Right ventricle myocardium superior (tissue), 1 donor: ENCODE measurements at regions not wholly inside any gene's neighbourhood (a gene's known extent, or its start where the extent isn't known, plus 50 kb on each side); places are given as distances from the start of the nearest gene placed in this dataset.
A peak's percentile ranks its signal among the peaks of the same experiment; 100 is the strongest.

ENCODE experiments used
- ATAC-seq: fragments of 200-7000 bp; cut with Tn5 transposase; one replicate; pipeline ENCODE4 v1.9.1; 2020; ENCODE audit warnings: mild to moderate bottlenecking; ENCODE audit not compliant: poor library complexity
- DNase-seq: peaks from one replicate; pipeline ENCODE4 v3.0.0-alpha.2; 2020
- intact Hi-C: fragments of 100-400 bp; cut with DNase I; formaldehyde crosslinking; loops from one replicate; pipeline ENCODE4 v1.11.2; 2022
- donor health status: DM: no; HTN: yes; CAD: no; lungs with severe emphysema.

DNA sequence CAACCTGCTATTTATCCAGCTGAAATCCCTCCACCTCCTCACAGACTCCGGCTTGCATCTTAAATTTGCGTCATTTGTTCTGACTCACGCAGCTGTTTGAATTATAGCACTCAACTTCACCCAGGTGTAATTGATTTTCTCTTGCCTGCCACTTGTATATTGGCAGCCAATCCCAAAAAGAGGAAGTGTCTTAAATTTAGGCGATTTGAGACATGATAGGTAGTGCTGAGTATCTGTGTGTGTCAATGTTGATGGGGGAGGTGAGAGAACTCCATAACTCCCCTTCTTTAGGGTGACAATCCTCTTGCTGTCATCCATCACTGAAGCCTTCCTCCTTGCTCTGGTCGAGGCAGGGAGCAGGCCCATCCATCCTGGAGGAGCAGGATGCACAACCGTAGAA, 77.2 kb upstream of the TPRG1 start:
- no peak for ATAC-seq
- DNase-seq = no peak
- intact Hi-C loops = no loop called here

- intact Hi-C loops = no loop called here
- ATAC-seq = no peak
- DNase-seq = no peak
These were observed 75.7 kb upstream of the TPRG1 start for GRCh38 chr3:189096092-189096491.

DNA sequence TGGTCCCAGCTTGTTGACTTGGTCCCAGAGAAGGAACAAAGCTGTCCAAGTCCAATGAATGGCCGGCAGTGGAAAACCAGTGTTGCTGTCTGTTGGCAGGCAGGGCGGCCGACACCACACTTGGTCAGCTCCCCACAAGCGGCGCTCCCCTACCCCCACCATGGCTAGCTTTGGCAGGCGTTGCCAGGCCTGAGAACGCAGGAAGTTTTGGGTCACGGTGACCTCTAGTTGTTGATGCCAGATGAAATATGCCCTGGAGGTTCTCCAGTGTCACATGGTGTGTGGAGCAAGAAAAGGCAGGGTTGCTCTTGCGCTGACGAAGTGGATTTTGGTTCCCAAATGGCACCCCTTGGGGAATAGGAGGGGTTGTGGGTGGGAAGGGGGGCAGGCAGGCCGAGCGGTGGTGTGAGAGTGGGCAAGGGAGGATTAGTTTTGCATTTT, 72.7 kb upstream of the TPRG1 start:
- DNase-seq = peak; percentile 92
- intact Hi-C loops = no loop called here
- ATAC-seq = peak; percentile 90

GRCh38 chr3:189099505-189100290, 72.1 kb upstream of the TPRG1 start:
- DNase-seq (peak; percentile 66), ATAC-seq (peak; percentile 74)
- intact Hi-C loops = no loop called here

- DNase-seq (no peak), ATAC-seq (no peak)
- intact Hi-C loops = no loop called here
These were observed 70.9 kb upstream of the TPRG1 start for GRCh38 chr3:189100866-189101265.

- DNase-seq (no peak), ATAC-seq (no peak)
- intact Hi-C loops = no loop called here
These were observed 70.2 kb upstream of the TPRG1 start for GRCh38 chr3:189101594-189101993.

GRCh38 chr3:189103208-189103607, 68.6 kb upstream of the TPRG1 start:
- DNase-seq (no peak), ATAC-seq (no peak)
- intact Hi-C loops = no loop called here

- no peak for DNase-seq
- no peak for ATAC-seq
- intact Hi-C loops = no loop called here
These were observed 63.7 kb upstream of the TPRG1 start for GRCh38 chr3:189108067-189108466.

DNA sequence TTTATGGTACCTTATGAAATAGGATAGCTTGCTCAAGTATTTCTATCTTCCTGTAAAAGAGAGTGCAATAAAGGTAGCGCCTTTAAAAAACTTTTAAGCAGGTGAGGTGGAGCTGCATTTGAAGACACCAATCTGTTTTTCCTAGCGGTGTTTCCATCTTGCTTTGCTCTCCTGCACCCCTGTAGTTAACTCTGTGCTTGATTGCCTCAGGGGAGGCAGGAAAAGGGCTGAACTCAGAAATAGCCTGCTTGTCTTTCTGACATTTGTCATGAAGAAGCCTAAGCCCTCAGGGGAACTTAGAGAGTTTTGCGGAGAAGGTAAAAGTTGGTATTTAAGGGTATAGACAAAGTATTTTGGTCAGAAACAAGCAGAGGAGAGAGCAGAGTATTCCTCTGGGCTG, 63.0 kb upstream of the TPRG1 start:
- ATAC-seq (no peak), DNase-seq (no peak)
- intact Hi-C loops = no loop called here

DNA sequence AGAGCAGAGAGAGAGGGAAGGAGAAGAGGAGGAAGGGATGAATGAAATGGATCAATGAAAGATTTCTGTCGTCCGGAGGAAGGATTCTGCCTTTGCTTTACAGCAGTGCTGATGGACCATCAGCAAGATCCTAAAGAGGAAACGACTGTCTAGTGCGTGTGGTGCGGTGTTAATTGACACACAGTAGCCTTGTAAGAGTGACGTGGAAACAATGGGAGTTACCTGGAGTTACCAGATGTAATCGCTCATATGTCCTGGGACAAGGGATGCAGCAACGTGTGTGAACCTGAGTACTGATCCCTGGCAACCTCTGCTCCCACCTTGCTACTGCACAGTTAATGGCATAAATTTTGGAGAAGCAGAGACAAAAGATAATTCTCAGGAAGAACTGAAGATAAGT, 62.6 kb upstream of the TPRG1 start:
- intact Hi-C loops = no loop called here
- DNase-seq = no peak
- ATAC-seq = no peak

DNA sequence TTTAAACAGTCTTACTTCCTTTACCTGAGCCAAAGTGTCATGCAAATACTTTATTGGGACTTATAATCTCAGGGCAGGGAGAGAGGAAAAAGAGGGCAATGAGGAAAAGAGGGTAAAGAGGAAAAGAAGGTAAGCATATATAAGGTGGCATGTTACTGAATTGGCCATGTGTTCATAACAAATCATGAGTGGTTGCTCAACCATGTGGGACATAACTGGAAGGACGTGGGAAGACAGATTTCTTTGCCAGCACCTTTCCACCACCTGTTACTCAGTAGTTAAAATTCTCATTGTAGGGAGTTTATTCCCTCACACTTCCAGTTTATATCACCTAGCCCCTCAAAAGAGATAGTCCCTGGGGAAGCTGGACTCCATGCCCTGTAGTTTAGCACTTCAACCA, 54.7 kb upstream of the TPRG1 start:
- intact Hi-C loops = no loop called here
- DNase-seq (no peak), ATAC-seq (no peak)

DNA sequence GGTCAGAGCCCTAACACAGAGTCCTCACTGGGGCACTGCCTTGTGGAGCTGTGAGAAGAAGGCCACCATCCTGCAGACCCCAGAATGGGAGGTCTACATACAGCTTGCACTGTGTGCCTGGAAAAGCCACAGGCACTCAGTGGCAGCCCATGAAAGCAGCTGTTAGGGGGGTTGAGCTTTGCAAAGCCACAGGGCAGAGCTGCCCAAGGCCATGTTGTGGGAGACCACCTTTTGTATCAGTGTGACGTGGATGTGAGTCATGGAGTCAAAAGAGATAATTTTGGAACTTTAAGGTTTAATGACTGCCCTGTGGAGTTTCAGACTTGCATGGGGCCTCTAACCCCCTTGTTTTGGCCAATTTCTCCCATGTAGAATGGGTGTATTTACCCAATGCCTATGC, 52.9 kb upstream of the TPRG1 start:
- ATAC-seq (no peak), DNase-seq (no peak)
- intact Hi-C loops = no loop called here

DNA sequence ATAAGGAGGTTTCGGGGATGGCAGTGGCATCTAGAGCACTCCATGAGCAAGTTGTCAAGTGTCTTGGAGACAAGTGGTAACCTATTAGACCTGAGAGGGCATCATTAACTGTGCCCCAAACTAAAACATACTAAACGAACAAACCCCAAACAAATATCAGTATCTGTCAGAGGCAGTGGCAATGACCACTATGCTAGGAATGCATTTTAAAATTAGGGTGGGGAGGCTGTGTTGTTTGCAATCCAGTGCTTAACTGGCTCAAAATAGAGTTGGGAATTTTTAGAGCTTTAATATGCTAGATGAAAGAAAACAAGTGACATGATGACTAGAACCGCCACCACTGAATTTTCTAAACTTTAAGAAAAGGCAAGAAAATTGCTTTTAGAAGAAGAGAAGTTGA, 51.8 kb upstream of the TPRG1 start:
- ATAC-seq (no peak), DNase-seq (no peak)

GRCh38 chr3:189121092-189121491, 50.7 kb upstream of the TPRG1 start:
- no peak for ATAC-seq
- intact Hi-C loops = no loop called here

More for the DNA sequence above, 51.8 kb upstream of the TPRG1 start:
- intact Hi-C loops = no loop called here

More at GRCh38 chr3:189121092-189121491, 50.7 kb upstream of the TPRG1 start:
- DNase-seq = no peak
